Activated T-cell treated with anti-CD3 and anti-CD28 coated beads for 4 hours (primary cell): ENCODE measurements at regions not wholly inside any gene's neighbourhood (a gene's known extent, or its start where the extent isn't known, plus 50 kb on each side); places are given as distances from the start of the nearest gene placed in this dataset.
"Not testable (repeated sequence)": the region's sequence is repeated elsewhere in the genome, so short reads cannot be mapped to it uniquely, and the experiment has no call there.

Source experiments
- DNase-seq: peaks from one replicate; pipeline ENCODE4 v3.0.0-alpha.2; 2020

DNA sequence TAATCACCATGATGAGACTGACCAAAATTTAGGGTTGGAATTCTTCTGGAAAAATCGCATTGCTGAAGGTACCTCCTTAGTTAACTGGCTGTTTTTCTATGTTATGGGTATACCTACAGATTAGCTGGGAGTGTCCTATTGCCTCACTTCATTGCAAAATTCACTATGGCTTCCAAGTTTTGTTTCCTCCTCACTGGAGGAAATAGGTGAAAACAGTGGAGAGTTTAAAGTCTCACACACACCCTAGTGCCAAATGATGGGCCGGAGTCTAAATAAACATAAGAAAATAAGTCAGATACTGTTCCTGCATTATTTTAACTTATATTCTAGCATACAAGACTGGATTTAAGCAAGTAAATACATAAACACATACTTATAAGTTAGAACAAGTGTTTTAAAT is 98.2 kb downstream of the AHR start:
- no peak for DNase-seq

DNA sequence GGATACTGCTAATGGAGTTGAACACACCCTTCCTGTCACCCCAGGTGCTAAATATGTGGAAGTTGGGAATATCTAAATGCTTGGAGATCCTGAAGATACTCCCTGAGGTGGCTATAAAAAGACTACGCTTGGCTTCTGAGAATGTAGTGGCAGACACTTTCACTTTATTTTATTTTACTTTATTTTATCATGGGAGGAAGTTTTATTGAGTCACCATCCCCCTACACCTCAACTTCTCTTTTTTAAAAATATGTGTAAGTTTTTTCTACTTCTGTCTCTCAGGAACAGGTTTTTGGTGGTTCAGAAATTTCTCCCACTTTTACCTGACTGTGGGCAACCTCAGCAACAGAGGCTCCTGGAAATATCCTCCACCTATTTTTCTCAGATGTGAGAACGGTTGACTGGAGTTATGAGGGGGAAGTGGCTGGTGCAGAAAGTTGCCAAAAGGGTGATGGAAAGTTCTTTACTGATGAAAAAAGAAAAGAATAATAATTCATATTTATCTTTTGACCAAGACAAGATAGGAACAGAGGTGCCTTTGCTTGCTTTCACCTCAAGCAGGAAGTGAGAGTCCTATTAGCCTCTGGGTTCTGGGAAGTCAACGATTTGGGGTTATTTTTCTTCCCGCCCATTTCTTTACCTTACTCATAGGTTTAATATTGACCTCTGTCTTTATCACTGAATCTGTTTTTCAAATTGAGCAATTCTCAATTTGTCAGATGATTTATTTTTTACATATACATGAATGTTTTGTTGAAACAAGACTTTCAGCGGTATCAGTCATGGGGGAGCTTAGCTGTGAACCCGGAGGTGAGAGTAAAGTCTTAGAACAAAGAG is 103.6 kb downstream of the AHR start:
- no peak for DNase-seq

GRCh38 chr7:17402628-17403278 is 104.3 kb downstream of the AHR start:
- DNase-seq, result no peak

DNA sequence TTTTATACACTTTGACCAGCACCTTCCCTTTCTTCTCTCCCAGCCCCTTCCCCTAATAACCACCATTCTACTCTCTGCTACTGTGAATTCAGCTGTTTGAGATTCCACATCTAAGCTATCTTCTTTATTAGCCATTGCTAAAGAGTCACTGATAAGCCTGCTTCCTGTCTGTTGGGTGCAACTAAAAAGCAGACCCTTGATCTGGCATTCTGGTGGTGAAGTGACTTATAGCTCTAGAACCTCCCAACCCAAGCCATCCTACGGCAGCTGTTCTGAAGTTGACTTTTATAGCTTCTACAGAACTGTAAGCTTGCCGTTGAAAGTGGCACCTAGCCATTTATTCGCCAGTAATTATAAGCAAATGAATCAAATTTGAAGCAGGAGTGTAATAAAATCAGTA is 105.6 kb downstream of the AHR start:
- DNase-seq, result no peak

- no peak for DNase-seq
These were observed 107.3 kb downstream of the AHR start for GRCh38 chr7:17405786-17406185.

DNA sequence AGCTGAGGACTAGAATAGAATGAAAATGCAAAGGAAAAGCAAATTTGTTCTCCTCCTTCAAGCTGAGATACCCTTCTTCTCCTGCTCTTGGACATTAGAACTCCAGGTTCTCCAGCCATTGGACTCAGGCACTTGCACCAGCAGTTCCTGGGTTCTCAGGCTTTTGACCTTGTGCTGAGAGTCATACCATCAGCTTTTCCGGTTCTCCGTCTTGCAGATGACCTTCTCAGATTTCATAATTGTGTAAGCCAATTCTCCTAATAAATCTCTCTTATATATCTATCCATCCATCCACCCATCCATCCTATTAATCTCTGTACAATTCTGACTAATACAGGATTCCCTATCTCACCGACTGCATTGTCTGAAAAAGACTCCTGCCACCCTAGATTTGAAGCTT is 108.3 kb downstream of the AHR start:
- DNase-seq, result no peak

DNA sequence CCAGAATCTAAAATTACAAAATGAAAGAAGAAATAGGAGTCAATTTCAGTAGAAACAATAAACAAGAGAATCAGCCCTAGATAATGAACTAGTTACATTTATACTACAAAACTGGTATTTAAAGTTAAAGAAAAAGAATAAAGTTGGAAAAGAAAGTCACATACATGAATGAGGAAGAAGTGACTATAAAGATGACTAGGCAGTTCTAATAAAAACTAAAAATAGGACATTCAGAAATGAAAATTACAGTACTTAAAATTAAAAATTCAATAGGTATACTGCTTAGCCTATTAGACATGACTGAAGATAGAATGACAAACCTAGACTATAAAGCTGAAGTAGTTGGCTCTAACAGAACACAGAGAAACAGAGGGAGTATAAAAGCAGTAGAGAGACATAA is 108.8 kb downstream of the AHR start:
- DNase-seq, result no peak

DNA sequence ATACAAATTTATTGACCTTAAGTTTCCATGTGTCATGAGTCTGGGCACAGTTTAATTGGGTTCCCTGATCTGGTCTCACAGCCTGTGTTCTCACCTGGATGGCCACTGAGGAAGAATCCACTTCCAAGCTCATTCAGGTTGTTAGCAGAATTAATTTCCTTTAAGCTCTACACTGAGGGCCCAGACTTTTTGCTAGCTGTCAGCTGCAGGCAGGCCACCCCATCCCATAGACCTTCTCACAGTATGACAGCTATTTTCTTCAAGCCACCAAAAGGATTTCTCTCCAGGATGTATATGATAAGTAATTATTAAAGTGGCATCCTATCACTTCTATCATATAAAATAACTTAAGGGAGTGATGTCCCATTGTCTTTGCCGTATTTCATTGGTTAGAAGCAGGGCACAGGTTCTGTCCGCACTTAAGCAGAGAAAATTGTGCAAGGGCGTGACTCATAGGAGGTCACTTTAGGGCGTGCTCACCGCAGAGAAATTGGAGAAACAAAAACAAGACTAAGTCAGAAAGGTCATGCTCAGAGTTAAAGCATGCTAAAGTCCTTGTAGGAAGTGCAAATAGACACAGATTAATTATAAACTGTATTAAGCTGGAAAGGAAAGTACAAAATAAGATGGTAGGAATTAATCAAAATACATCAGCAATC is 109.9 kb downstream of the AHR start:
- no peak for DNase-seq

DNA sequence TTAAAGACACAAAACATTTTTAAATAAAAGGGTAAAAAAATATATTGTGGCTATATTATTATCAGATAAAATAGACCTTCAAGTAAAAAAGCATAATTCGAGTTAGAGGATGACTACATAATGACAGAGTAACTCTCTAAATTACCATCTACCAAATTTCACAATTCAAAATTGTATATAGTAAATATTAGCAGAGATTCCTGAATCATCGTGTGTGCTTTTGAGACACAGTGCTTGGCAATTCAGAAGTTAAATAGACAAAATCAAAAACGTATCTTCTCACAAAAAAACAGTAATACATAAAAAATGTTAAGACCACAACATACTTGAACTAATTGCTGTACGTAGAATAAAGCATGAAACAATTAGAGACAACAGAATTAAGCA is 110.4 kb downstream of the AHR start:
- DNase-seq, result no peak

DNA sequence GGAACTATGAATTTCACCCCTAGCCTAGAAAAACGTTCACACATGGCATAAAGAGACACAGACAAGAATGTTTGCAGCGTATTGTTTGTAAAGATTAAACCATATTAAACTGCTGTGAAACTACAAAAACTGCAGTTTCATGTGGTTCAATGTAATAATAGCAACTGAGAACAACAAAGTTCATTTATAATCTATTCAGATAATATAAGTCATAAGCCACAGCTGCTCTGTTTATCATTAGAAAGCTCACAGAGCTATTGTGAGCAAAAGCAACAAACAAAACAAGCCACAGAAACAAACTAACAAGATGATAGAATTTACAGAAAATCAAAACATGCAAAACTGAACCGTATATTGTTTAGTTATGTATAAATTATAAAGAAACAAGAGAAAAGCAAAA is 113.5 kb downstream of the AHR start:
- DNase-seq, result no peak

DNA sequence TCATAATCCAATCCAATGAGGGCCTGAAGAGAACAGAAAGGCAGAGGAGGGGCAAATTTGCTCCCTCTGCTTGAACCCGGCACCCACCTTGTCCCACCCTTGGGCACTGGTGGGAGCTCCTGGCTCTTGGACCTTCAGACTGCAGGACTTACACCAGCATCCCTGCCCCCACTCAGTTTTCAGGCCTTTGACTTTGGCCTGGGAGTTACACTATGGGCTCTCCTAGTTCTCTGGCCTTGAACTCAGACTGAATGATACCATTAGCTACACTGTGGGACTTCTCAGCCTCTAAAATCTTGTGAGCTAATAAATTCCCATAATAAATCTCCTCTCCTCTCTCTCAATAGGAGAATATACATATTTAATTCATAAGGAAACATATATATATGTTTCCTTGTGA is 114.4 kb downstream of the AHR start:
- no peak for DNase-seq

DNA sequence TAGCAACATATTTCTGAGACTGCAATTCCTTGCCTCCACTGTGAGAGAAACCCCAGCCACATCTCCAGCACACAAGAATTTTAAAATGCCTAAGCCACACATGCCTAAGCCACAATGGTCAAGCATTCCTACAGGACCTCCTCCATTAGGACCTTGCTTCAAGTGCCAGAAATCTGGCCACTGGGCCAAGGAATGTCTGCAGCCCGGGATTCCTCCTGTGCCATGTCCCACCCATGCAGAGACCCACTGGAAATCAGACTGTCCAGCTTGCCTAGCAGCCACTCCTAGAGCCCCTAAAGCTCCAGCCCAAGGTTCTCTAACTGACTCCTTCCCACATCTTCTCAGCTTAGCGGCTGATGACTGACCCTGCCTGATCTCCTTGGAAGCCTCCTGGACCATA is 117.5 kb downstream of the AHR start:
- DNase-seq, result no peak

DNA sequence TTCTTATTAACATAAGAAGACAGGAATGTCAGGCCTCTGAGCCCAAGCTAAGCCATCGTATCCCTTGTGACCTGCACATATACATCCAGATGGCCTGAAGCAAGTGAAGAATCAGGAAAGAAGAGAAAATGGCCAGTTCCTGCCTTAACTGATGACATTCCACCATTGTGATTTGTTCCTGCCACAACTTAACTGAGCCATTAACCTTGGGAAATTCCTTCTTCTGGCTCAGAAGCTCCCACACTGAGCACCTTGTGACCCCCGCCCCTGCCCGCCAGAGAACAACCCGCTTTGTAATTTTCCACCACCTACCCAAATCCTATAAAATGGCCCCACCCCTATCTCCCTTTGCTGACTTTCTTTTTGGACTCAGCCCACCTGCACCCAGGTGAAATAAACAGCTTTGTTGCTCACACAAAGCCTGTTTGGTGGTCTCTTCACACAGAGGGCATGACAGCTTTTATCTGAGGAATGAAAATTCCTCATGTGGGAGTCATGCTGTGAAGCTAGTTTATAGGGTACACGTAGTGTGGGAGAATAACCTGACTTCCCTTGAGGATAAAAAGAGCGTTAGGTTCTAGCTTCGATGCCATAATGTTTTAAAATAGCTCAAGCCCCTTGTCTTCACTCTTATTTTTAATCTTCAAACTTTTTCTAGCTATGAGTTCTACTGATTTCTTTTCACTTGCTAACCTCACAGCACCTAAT is 122.0 kb downstream of the AHR start:
- not testable (repeated sequence) for DNase-seq

- DNase-seq, result no peak
These were observed 123.5 kb downstream of the AHR start for GRCh38 chr7:17421941-17422340.

- DNase-seq, result no peak
These were observed 124.5 kb downstream of the AHR start for GRCh38 chr7:17422966-17423365.

- DNase-seq, result no peak
These were observed 129.5 kb downstream of the AHR start for GRCh38 chr7:17427924-17428323.

DNA sequence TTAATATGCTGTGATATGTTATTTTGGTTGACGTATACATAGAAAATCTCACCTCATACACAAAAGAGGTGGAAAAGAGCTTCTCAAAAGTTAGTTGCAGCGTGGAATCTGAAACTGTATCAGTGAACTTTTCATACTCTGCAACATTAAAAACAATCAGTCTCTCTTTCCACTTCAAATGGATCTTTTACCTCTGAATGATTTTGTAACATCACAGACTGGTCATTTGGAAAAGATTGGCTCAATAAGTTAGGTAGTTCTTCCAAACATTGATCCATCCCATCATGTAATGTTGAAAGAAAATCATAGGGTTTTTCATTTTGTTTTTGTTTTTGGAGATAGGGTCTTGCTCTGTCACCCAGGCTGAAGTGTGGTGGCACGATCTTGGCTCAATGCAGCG is 131.1 kb downstream of the AHR start:
- DNase-seq, result no peak

- DNase-seq, result no peak
These were observed 134.3 kb downstream of the AHR start for GRCh38 chr7:17432793-17433192.

DNA sequence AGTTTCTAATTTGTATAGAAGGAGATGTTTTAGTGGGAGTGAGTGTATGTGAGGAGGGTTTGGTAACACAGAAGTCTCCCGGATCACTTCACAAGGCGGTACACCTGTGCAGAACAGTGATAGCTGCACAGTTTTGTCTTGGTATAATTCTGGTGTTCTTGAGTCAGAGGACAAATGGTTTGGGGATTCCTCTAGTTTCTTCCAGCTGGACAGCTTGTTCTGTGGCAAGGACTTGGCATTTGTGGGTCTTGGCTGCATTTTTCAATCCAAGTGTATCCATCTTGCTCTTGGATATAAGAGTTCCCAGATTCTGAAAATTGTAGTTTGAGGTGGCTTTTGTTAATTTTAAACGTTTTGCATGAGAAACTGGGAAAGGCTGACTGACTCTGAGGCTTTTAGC is 135.7 kb downstream of the AHR start:
- DNase-seq, result no peak

- no peak for DNase-seq
These were observed 136.6 kb downstream of the AHR start for GRCh38 chr7:17434841-17435692.

GRCh38 chr7:17436126-17436525 is 137.7 kb downstream of the AHR start:
- DNase-seq, result no peak

- DNase-seq, result no peak
These were observed 139.1 kb downstream of the AHR start for GRCh38 chr7:17437586-17437985.
